ENCODE measurements at regions not wholly inside any gene's neighbourhood (a gene's known extent, or its start where the extent isn't known, plus 50 kb on each side); places are given as distances from the start of the nearest gene placed in this dataset.
"Not testable (repeated sequence)": the region's sequence is repeated elsewhere in the genome, so short reads cannot be mapped to it uniquely, and the experiment has no call there.

DNA sequence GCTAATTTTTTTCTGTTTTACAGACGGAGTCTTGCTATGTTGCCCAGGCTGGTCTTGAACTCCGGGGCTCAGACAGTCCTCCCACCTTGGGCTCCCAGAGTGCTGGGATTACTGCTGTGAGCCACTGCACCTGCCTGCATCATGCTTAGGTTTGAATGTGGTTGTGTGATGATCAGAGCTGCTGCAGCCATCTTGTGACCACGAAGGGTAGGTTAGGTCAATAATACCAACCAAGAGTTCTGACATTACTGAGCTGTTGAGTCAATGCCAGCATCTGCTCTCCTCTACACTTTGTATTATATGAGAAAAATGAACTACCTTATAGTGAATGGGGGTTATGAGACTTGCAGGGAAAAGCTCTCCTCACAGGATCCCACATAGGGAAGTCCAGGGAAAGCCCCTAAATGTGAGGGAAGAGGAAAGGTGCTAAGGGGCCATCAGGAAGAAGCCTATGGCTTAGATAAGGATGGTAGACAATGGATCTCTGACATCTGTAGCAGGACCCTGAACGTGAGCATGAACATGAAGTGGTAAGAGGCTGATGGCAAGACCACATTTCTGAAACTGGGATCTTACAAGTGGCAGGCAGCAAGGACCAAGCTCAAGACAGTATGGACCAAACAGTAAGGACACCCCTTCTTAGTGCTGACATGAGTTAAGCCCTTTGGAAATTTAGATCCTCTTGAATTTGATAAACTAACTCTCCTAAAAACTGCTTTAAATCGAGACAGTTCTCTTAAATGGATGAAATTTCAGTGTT is 75.7 kb upstream of the ZNF169 start:
- intact Hi-C loops (cut with micrococcal nuclease): no loop called here

DNA sequence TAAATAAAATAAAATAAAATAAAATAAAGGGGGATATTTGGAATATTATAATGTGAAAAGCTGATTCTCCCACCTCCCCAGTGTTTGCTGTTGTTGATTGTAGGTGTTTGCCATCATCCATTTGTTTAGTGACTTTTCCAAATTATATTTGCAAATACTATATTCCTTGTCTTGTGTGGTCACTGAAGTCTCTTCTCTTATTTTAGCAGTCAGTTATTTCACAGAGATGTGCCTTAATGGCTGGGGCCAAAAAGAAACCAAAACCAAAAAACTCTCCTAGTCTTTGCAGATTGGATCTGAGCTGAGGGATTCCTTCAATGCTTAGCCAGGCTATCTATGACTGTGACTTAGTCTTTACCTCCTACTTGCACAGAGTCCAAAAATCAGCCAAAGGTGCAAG is 70.9 kb upstream of the ZNF169 start:
- intact Hi-C loops (cut with micrococcal nuclease): no loop called here

DNA sequence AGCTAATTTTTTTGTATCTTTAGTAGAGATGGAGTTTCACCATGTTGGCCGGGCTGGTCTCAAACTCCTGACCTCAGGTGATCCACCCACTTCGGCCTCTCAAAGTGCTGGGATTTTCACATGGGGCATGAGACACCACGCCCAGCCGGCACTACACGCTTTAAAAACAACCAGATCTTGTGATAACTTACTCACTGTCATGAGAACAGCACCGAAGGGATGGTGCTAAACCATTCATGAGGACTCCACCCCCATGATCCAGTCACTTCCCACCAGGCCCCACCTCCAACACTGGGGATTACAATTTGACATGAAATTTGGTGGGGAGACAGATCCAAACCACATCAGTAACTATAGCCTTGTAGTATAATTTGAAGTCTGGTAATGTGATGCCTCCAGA is 67.4 kb upstream of the ZNF169 start:
- intact Hi-C loops (cut with micrococcal nuclease): not testable (repeated sequence)

DNA sequence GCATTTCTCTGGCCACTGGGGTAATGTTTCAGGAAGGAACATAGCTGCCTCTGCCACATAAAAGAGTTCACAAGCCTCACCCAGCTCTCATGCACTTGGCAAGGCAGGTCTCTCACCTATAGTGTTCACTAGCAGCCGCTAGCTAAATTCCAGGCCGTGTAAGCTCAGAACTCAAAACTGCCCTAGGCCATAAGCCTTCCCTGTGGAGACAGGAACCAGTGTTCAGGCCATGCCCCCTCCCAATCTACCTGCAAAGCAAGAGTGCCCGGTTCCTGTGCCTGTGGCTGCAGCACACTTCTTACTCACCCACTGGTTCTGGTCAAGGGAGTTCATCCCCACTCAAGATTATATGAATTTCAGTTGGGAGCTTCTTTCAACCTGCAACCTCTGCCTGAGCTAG is 60.7 kb upstream of the ZNF169 start:
- intact Hi-C loops (cut with micrococcal nuclease): no loop called here

DNA sequence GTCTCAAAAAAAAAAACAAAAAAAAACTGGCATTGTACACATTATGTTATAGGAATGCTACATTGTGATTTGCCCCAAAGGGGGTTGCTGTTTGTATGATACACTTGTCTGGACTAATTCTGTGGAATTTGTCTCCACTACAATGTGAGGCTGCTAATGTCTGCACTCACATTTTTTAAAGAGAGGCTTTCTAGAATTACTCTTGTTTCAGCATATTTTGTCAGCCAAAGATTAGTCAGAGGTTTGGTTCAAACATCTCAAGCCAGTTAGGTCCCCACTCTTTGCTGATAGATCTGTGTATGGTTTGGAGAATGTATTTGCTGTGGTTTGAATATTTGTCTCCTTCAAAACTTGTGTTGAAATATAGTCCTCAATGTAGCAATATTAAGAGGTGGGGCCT is 59.3 kb upstream of the ZNF169 start:
- intact Hi-C loops (cut with micrococcal nuclease): no loop called here

DNA sequence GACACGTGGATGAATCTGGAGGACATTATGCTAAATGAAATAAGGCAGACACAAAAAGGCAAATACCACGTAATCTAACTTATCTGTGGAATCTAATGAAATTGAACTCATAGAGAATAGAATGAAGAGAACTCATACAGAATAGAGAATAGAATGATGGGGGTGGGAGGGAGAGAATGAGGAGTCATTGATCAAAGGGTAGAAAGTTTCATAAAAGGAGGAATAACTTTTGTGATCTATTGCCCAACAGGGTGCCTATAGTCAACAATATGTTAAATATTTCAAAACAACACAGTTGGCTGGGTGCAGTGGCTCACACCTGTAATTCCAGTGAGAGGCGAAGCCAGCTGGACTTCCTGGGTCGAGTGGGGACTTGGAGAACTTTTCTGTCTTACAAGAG is 54.9 kb upstream of the ZNF169 start:
- intact Hi-C loops (cut with micrococcal nuclease): no loop called here

DNA sequence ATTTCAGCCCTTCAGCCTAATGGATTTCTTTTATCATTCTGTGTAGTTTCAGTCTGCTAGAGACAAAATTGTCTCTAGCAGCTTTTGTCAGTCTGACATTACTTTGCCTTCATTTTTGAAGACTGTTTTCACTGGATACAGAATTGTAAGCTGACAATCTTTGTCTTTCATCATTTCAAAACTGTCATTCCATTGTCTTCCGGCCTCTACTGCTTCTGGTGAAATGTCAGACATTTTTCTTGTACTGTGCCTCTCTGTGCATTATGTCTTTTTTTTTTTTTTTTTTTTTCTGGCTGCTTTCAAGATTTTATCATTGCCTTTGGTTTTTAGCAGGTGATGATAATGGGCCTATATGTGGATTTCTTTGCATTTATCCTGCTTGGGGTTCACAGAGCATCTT is 51.3 kb upstream of the ZNF169 start:
- intact Hi-C loops (cut with micrococcal nuclease): no loop called here

All from T-helper 2 cell treated with Interferon-gamma antibody and Interleukin-4, amounts not matched to agents 100 ng/mL and 5 ng/mL, for 36 hours (primary cell).